ENCODE measurements at regions not wholly inside any gene's neighbourhood (a gene's known extent, or its start where the extent isn't known, plus 50 kb on each side); places are given as distances from the start of the nearest gene placed in this dataset.
A peak's percentile ranks its signal among the peaks of the same experiment; 100 is the strongest.

- no peak for DNase-seq
- Histone ChIP-seq H3K4me2 (no peak overlapping the region), H3K9ac (no peak overlapping the region), H3K36me3 (replicated peaks in 1 of 2; ENCODE audit: control insufficient read depth in 1 of 2, insufficient read depth in 2 of 2, low read length in 1 of 2) (no peaks in the 10 kb centered on the region), H3K27me3 (ENCODE audit: insufficient read depth) (no peaks in the 10 kb centered on the region), H3K27ac (ENCODE audit: low read depth in 2 of 2, low read length in 1 of 2) (no peak overlapping the region), H3K79me2 (ENCODE audit: insufficient read depth) (no peaks in the 10 kb centered on the region), H3K4me3 (ENCODE audit: low read depth in 2 of 2, low read length in 1 of 2) (no peak overlapping the region), H3F3A (replicated peaks; ENCODE audit: insufficient read depth) (no peaks in the 10 kb centered on the region), H4K20me1 (ENCODE audit: insufficient read depth) (no peaks in the 10 kb centered on the region), H3K9me2 (no peaks in the 10 kb centered on the region), H3K9me3 (no peaks in the 10 kb centered on the region), H3K4me1 (ENCODE audit: control insufficient read depth in 1 of 2, insufficient read depth in 2 of 2, low read depth in 1 of 2, low read length in 1 of 2) (no peaks in the 10 kb centered on the region; a peak in 1 of 4 replicates), H2AFZ (ENCODE audit: low read depth) (no peak overlapping the region)
- ChIA-PET CTCF (no interaction called here), POLR2A (no interaction called here)
- no peak for TF ChIP-seq REST (IDR thresholded peaks at IDR 0.05; ENCODE audit: low read depth, low read length)
- TF ChIP-seq FOSL2 (IDR thresholded peaks at IDR 0.05; ENCODE audit: borderline replicate concordance, low read depth), result peak; percentile 46; the same call in 1 of the 2 replicates
- WGBS (ENCODE audit: low lambda C conversion rate), result 45% methylated on average over 4 of the region's 4 CpGs
Measured at GRCh38 chr10:94115725-94116124, 122.0 kb downstream of the PLCE1 start.

GRCh38 chr10:94116848-94117247 is 123.1 kb downstream of the PLCE1 start:
- H2AFZ ChIP-seq (ENCODE audit: low read depth), result no peak overlapping the region
- no peaks in the 10 kb centered on the region for H3K79me2 ChIP-seq (ENCODE audit: insufficient read depth)
- no peak for TF ChIP-seq CTCF (IDR thresholded peaks at IDR 0.05)
- no peak for TF ChIP-seq TEAD4 (IDR thresholded peaks at IDR 0.05; ENCODE audit: borderline replicate concordance, insufficient read depth)
- no peak for TF ChIP-seq SMC3 (IDR thresholded peaks at IDR 0.05; ENCODE audit: low read depth, low read length)
- TF ChIP-seq PBX3 (IDR thresholded peaks at IDR 0.05), result no peak
- TF ChIP-seq TCF12 (IDR thresholded peaks at IDR 0.05), result no peak
- no peak for TF ChIP-seq NRF1 (IDR thresholded peaks at IDR 0.05; ENCODE audit: low read depth, low read length)
- TF ChIP-seq FOXM1 (IDR thresholded peaks at IDR 0.05; ENCODE audit: low read depth), result no peak
- no peak for TF ChIP-seq ZBTB33 (IDR thresholded peaks at IDR 0.05; ENCODE audit: borderline replicate concordance, low read depth)
- no peak for TF ChIP-seq MAX (IDR thresholded peaks at IDR 0.05; ENCODE audit: low read depth)
- TF ChIP-seq RXRA (IDR thresholded peaks at IDR 0.05; ENCODE audit: borderline replicate concordance, low read depth), result no peak
- TF ChIP-seq CHD2 (IDR thresholded peaks at IDR 0.05; ENCODE audit: low read length, partially characterized antibody), result no peak
- no peak for TF ChIP-seq SIN3A (IDR thresholded peaks at IDR 0.05; ENCODE audit: borderline replicate concordance, low read depth, low read length)
- TF ChIP-seq IRF3 (IDR thresholded peaks at IDR 0.05; ENCODE audit: low read depth, low read length), result no peak
- TF ChIP-seq USF1 (IDR thresholded peaks at IDR 0.05; ENCODE audit: borderline replicate concordance, low read depth), result no peak
- TF ChIP-seq RCOR1 (IDR thresholded peaks at IDR 0.05; ENCODE audit: low read length), result no peak
- ChIA-PET POLR2A (no interaction called here), CTCF (interaction anchor here (0.9 to 1.8 kb wide), 5 partner anchors 10 to 204 kb away, joined by 3 to 7 read pairs (median 3); no protein-coding TSS in a partner anchor)
- H3K9me2 ChIP-seq, result no peaks in the 10 kb centered on the region
- H4K20me1 ChIP-seq (ENCODE audit: insufficient read depth), result no peaks in the 10 kb centered on the region
- H3K4me2 ChIP-seq, result no peak overlapping the region
- 23% methylated on average over 1 of the region's 1 CpG for WGBS (ENCODE audit: low lambda C conversion rate)
- H3K27me3 ChIP-seq (ENCODE audit: insufficient read depth), result no peaks in the 10 kb centered on the region
- H3K36me3 ChIP-seq (replicated peaks in 1 of 2; ENCODE audit: control insufficient read depth in 1 of 2, insufficient read depth in 2 of 2, low read length in 1 of 2), result no peaks in the 10 kb centered on the region
- no peak overlapping the region for H3K9ac ChIP-seq
- DNase-seq, result no peak
- H3K27ac ChIP-seq (ENCODE audit: low read depth in 2 of 2, low read length in 1 of 2), result no peak overlapping the region
- no peak overlapping the region for H3K4me3 ChIP-seq (ENCODE audit: low read depth in 2 of 2, low read length in 1 of 2)
- no peaks in the 10 kb centered on the region for H3F3A ChIP-seq (replicated peaks; ENCODE audit: insufficient read depth)
- no peaks in the 10 kb centered on the region for H3K9me3 ChIP-seq
- H3K4me1 ChIP-seq (ENCODE audit: control insufficient read depth in 1 of 2, insufficient read depth in 2 of 2, low read depth in 1 of 2, low read length in 1 of 2), result no peaks in the 10 kb centered on the region; a peak in 1 of 4 replicates
